ENCODE measurements at regions not wholly inside any gene's neighbourhood (a gene's known extent, or its start where the extent isn't known, plus 50 kb on each side); places are given as distances from the start of the nearest gene placed in this dataset.

- no peak for ATAC-seq
- no peaks in the 10 kb centered on the region for H3K9me3 ChIP-seq (ENCODE audit: control insufficient read depth, insufficient read depth, low read length)
These were observed 130.7 kb upstream of the SERTAD2 start for GRCh38 chr2:64784168-64785061.

DNA sequence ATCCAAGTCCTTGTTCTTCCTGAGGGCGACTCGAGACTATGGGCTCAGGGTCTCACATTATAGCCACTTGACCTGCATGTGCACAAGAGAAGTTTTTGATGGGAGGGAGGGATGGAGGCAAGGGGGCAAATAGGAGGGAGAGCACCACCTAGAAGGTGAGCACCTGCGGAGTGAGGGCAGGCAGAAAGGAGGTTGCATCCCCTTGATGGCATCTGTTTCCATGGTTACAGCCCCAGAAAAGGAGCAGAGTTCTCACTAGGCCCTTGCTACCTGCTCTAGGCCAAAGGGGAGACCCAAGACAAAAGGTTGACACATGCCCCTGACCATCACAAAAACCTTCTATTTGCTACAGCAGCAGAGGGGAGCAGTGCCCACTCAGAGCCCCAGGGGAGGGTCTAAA, 131.5 kb upstream of the SERTAD2 start:
- Mint-ChIP-seq H3K4me1 (no peaks in the 10 kb centered on the region), H3K4me3 (no peak overlapping the region), H3K27me3 (ENCODE audit: low read depth in 2 of 2) (peaks cover 0 to under 1% of the 10 kb centered on the region in 2 donors), H3K9me3 (no peaks in the 10 kb centered on the region), H3K36me3 (no peaks in the 10 kb centered on the region), H3K27ac (no peak overlapping the region)
- no peaks in the 10 kb centered on the region for H3K9me3 ChIP-seq (ENCODE audit: control insufficient read depth, insufficient read depth, low read length)
- H3K4me1 ChIP-seq (ENCODE audit: control insufficient read depth, insufficient read depth, low read length): peaks cover 4% of the 10 kb centered on the region
- H3K27ac ChIP-seq (ENCODE audit: low read length): no peak overlapping the region
- intact Hi-C loops (cut with micrococcal nuclease): no loop called here
- ATAC-seq (no peak), DNase-seq (no peak)
- H3K4me3 ChIP-seq (ENCODE audit: low read length): no peak overlapping the region
- H3K36me3 ChIP-seq (ENCODE audit: control insufficient read depth, insufficient read depth, low read length): no peaks in the 10 kb centered on the region
- H3K27me3 ChIP-seq (ENCODE audit: control insufficient read depth, insufficient read depth, low read length): no peaks in the 10 kb centered on the region
- 93% methylated on average over 3 of the region's 3 CpGs for WGBS (ENCODE audit: insufficient coverage)
- TF ChIP-seq, protein P1, sequence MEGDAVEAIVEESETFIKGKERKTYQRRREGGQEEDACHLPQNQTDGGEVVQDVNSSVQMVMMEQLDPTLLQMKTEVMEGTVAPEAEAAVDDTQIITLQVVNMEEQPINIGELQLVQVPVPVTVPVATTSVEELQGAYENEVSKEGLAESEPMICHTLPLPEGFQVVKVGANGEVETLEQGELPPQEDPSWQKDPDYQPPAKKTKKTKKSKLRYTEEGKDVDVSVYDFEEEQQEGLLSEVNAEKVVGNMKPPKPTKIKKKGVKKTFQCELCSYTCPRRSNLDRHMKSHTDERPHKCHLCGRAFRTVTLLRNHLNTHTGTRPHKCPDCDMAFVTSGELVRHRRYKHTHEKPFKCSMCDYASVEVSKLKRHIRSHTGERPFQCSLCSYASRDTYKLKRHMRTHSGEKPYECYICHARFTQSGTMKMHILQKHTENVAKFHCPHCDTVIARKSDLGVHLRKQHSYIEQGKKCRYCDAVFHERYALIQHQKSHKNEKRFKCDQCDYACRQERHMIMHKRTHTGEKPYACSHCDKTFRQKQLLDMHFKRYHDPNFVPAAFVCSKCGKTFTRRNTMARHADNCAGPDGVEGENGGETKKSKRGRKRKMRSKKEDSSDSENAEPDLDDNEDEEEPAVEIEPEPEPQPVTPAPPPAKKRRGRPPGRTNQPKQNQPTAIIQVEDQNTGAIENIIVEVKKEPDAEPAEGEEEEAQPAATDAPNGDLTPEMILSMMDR (IDR thresholded peaks at IDR 0.05): no peak

More at GRCh38 chr2:64784168-64785061, 130.7 kb upstream of the SERTAD2 start:
- H3K4me1 Mint-ChIP-seq: no peaks in the 10 kb centered on the region
- peaks cover 0 to 2% of the 10 kb centered on the region in 2 donors for H3K27me3 Mint-ChIP-seq (ENCODE audit: low read depth in 2 of 2)
- TF ChIP-seq, protein P1 (IDR thresholded peaks at IDR 0.05): no peak
- no peak overlapping the region for H3K4me3 Mint-ChIP-seq
- no peaks in the 10 kb centered on the region for H3K36me3 ChIP-seq (ENCODE audit: control insufficient read depth, insufficient read depth, low read length)
- no peaks in the 10 kb centered on the region for H3K9me3 Mint-ChIP-seq
- no peaks in the 10 kb centered on the region for H3K36me3 Mint-ChIP-seq
- no peak overlapping the region for H3K27ac Mint-ChIP-seq
- intact Hi-C loops (cut with micrococcal nuclease): no loop called here
- H3K4me1 ChIP-seq (ENCODE audit: control insufficient read depth, insufficient read depth, low read length): peaks cover 4% of the 10 kb centered on the region
- no peak overlapping the region for H3K4me3 ChIP-seq (ENCODE audit: low read length)
- no peak for DNase-seq
- H3K27me3 ChIP-seq (ENCODE audit: control insufficient read depth, insufficient read depth, low read length): no peaks in the 10 kb centered on the region
- WGBS (ENCODE audit: insufficient coverage): 90% methylated on average over 14 of the region's 14 CpGs
- no peak overlapping the region for H3K27ac ChIP-seq (ENCODE audit: low read length)

DNA sequence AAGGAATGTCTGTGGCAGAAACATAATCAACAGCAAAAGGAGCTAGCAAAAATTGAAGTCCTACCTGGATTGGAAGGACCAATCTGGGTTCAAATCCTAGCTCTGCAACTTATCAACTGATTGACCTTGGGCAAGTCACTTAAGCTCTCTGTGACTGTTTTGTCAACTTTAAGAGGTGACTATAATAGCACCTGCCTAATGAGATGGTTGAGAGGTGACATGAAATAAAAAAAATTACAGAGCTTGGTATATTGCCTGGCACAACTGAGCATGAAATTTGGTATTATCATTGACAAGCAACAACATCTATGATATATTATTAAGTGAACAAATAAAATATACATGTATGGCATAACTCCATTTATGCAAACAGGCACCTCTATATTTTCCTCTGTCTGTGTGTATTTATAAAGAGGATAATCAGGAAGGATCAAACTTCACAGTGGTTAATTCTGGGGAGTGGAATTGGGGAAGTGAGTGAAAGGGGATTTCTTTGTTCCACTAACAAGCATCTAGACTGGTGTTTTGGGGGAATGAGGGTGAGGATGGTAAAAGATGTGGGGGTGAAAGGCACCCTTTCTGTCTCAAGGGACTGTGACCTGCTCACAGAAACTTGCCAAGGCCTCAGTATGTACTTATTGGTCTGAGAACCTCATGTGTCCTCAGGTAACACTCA, 132.8 kb upstream of the SERTAD2 start:
- no peak for DNase-seq
- no peak for ATAC-seq
- Mint-ChIP-seq H3K27me3 (ENCODE audit: low read depth in 2 of 2) (no peaks in the 10 kb centered on the region), H3K9me3 (no peaks in the 10 kb centered on the region), H3K4me1 (no peaks in the 10 kb centered on the region), H3K4me3 (no peak overlapping the region), H3K36me3 (no peaks in the 10 kb centered on the region), H3K27ac (no peak overlapping the region)
- no peaks in the 10 kb centered on the region for H3K9me3 ChIP-seq (ENCODE audit: control insufficient read depth, insufficient read depth, low read length)
- TF ChIP-seq, protein P1 (IDR thresholded peaks at IDR 0.05): no peak
- H3K4me3 ChIP-seq (ENCODE audit: low read length): no peak overlapping the region
- H3K36me3 ChIP-seq (ENCODE audit: control insufficient read depth, insufficient read depth, low read length): no peaks in the 10 kb centered on the region
- intact Hi-C loops (cut with micrococcal nuclease): no loop called here
- peaks cover 4% of the 10 kb centered on the region for H3K4me1 ChIP-seq (ENCODE audit: control insufficient read depth, insufficient read depth, low read length)
- no peaks in the 10 kb centered on the region for H3K27me3 ChIP-seq (ENCODE audit: control insufficient read depth, insufficient read depth, low read length)
- H3K27ac ChIP-seq (ENCODE audit: low read length): no peak overlapping the region

Data from natural killer cell (primary cell).